ENCODE measurements at regions not wholly inside any gene's neighbourhood (a gene's known extent, or its start where the extent isn't known, plus 50 kb on each side); places are given as distances from the start of the nearest gene placed in this dataset.

DNA sequence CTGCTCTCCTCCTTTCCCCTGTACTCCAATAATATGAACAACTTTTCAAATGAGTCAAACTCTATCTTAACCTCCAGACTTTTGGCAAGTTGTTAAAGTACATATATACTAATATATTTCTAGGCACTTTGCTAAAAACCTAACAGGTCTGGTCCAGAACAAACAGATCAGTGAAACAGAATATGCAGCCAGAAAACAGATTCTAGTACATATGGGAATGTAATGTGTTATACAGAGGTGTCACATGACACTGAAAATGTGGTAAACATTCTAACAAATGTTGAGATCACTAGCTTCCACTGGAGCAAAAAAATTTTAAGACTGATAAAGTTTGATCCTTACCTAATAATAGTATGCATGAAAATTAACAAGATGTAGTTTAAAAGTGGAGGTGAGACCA is 136.9 kb downstream of the OR2K2 start:
- no peak overlapping the region for H3K27ac Mint-ChIP-seq
- no peak overlapping the region for H3K4me3 Mint-ChIP-seq (ENCODE audit: low read depth)
- no peaks in the 10 kb centered on the region for H3K4me1 Mint-ChIP-seq (ENCODE audit: low read depth)
- H3K36me3 Mint-ChIP-seq (ENCODE audit: insufficient read depth) = no peaks in the 10 kb centered on the region
- no peak for DNase-seq (ENCODE audit: low spot score, unreplicated experiment)
- H3K9me3 Mint-ChIP-seq (ENCODE audit: low read depth) = peaks cover under 1% of the 10 kb centered on the region
- peaks cover 2% of the 10 kb centered on the region for H3K27me3 Mint-ChIP-seq
- TF ChIP-seq CTCF (IDR thresholded peaks at IDR 0.05; ENCODE audit: unreplicated experiment) = no peak

DNA sequence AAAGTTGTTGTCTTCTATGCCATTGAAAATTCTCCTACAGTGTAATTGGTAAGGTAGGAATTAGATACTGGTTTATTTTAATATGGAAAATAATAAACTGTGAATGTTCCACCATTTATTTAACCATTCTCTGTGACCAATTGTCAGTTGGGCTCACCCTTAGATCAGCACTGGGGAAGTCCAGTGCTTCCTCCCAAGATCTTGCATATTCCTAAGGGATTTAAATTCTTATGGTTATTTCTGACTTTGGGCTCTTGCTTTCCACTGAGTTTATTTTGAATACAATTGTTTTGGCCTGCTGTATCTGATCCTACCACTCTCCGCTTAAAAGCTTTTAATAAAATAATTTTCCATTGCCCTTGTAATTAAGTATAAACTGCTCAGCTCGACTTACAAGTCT is 137.4 kb downstream of the OR2K2 start:
- no peak for TF ChIP-seq CTCF (IDR thresholded peaks at IDR 0.05; ENCODE audit: unreplicated experiment)
- no peak for DNase-seq (ENCODE audit: low spot score, unreplicated experiment)

GRCh38 chr9:111190347-111190746 is 139.7 kb downstream of the OR2K2 start:
- Mint-ChIP-seq H3K27me3 (no peaks in the 10 kb centered on the region), H3K4me1 (ENCODE audit: low read depth) (no peaks in the 10 kb centered on the region), H3K9me3 (ENCODE audit: low read depth) (no peaks in the 10 kb centered on the region), H3K4me3 (ENCODE audit: low read depth) (no peak overlapping the region), H3K36me3 (ENCODE audit: insufficient read depth) (no peaks in the 10 kb centered on the region), H3K27ac (no peak overlapping the region)
- no peak for TF ChIP-seq CTCF (IDR thresholded peaks at IDR 0.05; ENCODE audit: unreplicated experiment)
- no peak for DNase-seq (ENCODE audit: low spot score, unreplicated experiment)

More for the DNA sequence above, 137.4 kb downstream of the OR2K2 start:
- H3K4me1 Mint-ChIP-seq (ENCODE audit: low read depth) = no peaks in the 10 kb centered on the region
- peaks cover 2% of the 10 kb centered on the region for H3K27me3 Mint-ChIP-seq
- no peak overlapping the region for H3K4me3 Mint-ChIP-seq (ENCODE audit: low read depth)
- H3K36me3 Mint-ChIP-seq (ENCODE audit: insufficient read depth) = no peaks in the 10 kb centered on the region
- H3K27ac Mint-ChIP-seq = no peak overlapping the region
- no peaks in the 10 kb centered on the region for H3K9me3 Mint-ChIP-seq (ENCODE audit: low read depth)

- DNase-seq (ENCODE audit: low spot score, unreplicated experiment) = no peak
- no peak overlapping the region for H3K27ac Mint-ChIP-seq
- H3K9me3 Mint-ChIP-seq (ENCODE audit: low read depth) = peaks cover 10% of the 10 kb centered on the region
- TF ChIP-seq CTCF (IDR thresholded peaks at IDR 0.05; ENCODE audit: unreplicated experiment) = no peak
- H3K27me3 Mint-ChIP-seq = no peaks in the 10 kb centered on the region
- H3K4me1 Mint-ChIP-seq (ENCODE audit: low read depth) = no peaks in the 10 kb centered on the region
- H3K36me3 Mint-ChIP-seq (ENCODE audit: insufficient read depth) = no peaks in the 10 kb centered on the region
- no peak overlapping the region for H3K4me3 Mint-ChIP-seq (ENCODE audit: low read depth)
These were observed 142.6 kb downstream of the OR2K2 start for GRCh38 chr9:111187376-111187775.

- peaks cover 10% of the 10 kb centered on the region for H3K9me3 Mint-ChIP-seq (ENCODE audit: low read depth)
- no peaks in the 10 kb centered on the region for H3K27me3 Mint-ChIP-seq
- no peak overlapping the region for H3K27ac Mint-ChIP-seq
- TF ChIP-seq CTCF (IDR thresholded peaks at IDR 0.05; ENCODE audit: unreplicated experiment) = no peak
- H3K36me3 Mint-ChIP-seq (ENCODE audit: insufficient read depth) = no peaks in the 10 kb centered on the region
- no peaks in the 10 kb centered on the region for H3K4me1 Mint-ChIP-seq (ENCODE audit: low read depth)
- DNase-seq (ENCODE audit: low spot score, unreplicated experiment) = no peak
- H3K4me3 Mint-ChIP-seq (ENCODE audit: low read depth) = no peak overlapping the region
These were observed 143.9 kb downstream of the OR2K2 start for GRCh38 chr9:111186021-111186530.
